ENCODE measurements at regions not wholly inside any gene's neighbourhood (a gene's known extent, or its start where the extent isn't known, plus 50 kb on each side); places are given as distances from the start of the nearest gene placed in this dataset.

DNA sequence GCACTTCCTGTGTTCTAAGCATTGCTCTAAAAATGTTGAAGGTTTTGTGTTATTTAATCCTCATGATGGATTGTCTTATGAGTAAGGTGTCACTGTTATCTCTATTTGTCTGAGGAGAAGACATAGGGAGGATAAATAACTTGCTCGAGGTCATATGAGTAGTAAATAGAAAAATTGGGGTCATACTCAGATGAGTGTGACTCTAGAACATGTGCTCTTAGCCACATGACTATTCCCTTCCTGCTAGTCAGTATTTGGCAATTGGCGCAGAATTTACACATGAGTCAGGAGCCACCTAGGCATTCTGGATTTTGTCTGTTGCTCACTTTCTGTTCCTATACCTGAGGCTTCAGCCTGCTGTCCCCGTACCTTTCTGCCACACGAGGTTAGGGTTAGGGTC is 234.6 kb upstream of the CD180 start:
- no peak overlapping the region for H3K4me3 ChIP-seq (ENCODE audit: low read depth, low read length)
- peak; percentile 66 for DNase-seq (ENCODE audit: low read depth)
- TF ChIP-seq, protein P1, sequence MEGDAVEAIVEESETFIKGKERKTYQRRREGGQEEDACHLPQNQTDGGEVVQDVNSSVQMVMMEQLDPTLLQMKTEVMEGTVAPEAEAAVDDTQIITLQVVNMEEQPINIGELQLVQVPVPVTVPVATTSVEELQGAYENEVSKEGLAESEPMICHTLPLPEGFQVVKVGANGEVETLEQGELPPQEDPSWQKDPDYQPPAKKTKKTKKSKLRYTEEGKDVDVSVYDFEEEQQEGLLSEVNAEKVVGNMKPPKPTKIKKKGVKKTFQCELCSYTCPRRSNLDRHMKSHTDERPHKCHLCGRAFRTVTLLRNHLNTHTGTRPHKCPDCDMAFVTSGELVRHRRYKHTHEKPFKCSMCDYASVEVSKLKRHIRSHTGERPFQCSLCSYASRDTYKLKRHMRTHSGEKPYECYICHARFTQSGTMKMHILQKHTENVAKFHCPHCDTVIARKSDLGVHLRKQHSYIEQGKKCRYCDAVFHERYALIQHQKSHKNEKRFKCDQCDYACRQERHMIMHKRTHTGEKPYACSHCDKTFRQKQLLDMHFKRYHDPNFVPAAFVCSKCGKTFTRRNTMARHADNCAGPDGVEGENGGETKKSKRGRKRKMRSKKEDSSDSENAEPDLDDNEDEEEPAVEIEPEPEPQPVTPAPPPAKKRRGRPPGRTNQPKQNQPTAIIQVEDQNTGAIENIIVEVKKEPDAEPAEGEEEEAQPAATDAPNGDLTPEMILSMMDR (IDR thresholded peaks at IDR 0.05; ENCODE audit: insufficient read depth, low read depth, low read length) = no peak

DNA sequence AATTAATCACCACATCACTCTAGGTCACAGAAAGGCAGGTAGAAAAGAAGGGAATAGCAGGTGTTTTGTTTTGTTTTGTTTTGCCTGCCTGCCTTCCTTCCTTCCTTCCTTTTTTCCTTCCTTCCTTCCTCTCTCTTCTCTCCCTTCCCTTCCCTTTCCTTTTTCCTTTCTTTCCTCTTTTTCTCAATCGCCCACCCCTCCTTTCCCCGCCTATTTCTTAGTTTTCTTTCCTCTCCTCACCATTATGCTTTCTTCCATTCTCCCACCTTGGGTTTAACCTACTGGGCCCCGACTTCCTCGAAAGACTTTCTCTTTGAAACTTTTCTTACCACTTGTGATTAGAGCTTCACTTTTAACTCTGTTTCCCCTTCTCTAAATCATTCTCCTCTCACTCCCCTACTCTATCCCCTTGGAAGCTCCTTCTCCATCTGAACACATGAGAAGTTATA is 231.3 kb upstream of the CD180 start:
- no peak overlapping the region for H3K4me3 ChIP-seq (ENCODE audit: low read depth, low read length)
- DNase-seq (ENCODE audit: low read depth) = no peak
- TF ChIP-seq, protein P1 (IDR thresholded peaks at IDR 0.05; ENCODE audit: insufficient read depth, low read depth, low read length) = no peak

DNA sequence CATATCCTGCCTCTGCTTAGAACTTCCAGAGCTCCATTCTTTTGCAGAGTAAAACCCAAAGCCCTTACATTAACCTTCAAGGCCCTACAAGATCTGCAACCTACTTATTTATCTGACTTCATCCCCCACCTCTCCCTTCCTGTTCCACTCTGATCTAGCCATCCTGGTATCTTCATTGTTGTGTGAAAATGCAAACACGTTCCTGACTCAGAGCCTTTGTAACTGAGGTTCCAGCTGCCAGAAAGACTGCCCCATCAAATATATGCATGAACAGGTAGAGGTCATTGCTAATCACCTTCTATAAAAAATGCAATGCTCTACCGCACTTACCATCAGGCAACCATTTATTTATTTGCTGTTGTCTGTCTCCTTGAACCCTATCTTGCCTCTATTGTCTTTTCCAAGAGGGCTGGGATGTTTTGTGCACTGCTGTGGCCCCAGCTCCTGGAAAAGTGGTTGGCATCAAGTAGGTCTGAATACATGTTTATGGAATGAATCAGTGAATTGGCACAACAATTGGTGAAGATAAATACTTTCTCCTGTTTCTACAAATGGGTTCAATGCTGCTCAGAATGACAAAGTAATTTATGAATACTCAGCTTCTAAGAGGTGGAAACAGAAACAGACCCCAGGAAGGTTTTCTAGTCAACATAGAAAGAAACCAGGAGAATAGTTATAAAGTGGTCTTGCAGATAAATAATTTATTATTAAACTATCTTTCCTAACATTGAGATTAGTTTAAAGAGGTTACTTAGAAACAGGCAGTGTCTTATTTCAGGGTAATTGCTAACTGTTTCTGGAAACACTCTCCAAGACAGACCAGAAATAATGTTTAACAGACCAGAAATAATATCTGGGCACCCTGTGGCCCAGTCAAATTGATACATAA is 230.6 kb upstream of the CD180 start:
- TF ChIP-seq, protein P1 (IDR thresholded peaks at IDR 0.05; ENCODE audit: insufficient read depth, low read depth, low read length) = no peak
- H3K4me3 ChIP-seq (ENCODE audit: low read depth, low read length) = no peak overlapping the region
- DNase-seq (ENCODE audit: low read depth) = no peak

DNA sequence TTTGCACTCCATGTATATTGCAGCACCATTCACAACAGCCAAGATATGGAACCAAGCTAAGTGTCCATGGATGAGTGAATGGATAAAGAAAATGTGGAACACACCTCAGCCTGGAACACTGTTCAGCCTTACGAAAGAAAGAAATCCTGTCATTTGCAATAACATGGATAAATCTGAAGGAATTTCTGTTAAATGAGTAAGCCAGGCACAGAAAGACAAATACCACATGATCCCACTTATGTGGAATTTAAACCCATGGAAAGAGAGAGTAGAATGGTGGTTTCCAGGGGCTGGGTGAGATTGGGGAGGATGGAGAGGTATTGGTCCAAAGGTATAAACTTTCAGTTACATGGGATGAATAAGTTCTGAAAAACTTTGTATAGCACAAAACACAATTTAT is 228.9 kb upstream of the CD180 start:
- TF ChIP-seq, protein P1 (IDR thresholded peaks at IDR 0.05; ENCODE audit: insufficient read depth, low read depth, low read length) = no peak
- DNase-seq (ENCODE audit: low read depth) = no peak
- no peak overlapping the region for H3K4me3 ChIP-seq (ENCODE audit: low read depth, low read length)

DNA sequence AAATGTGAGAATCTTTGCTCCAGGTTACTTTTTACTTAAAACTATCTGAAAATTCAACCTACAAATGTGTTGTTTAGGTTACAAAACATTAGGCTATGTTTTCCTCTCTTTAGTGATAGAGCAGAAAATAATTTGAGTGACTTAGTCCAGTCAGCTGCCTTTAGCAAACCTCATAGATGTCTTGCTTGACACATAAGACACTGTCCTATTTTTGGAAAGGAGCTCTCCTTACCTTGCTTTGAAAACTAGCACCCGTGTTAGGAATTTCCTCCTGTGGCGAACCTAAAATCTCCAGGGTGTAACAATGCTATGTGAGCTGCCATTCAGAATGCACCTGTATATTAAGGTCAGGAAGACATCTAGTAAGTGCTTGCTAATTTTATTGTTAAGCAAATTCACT is 221.2 kb upstream of the CD180 start:
- TF ChIP-seq, protein P1 (IDR thresholded peaks at IDR 0.05; ENCODE audit: insufficient read depth, low read depth, low read length) = no peak
- no peak overlapping the region for H3K4me3 ChIP-seq (ENCODE audit: low read depth, low read length)
- DNase-seq (ENCODE audit: low read depth) = no peak

DNA sequence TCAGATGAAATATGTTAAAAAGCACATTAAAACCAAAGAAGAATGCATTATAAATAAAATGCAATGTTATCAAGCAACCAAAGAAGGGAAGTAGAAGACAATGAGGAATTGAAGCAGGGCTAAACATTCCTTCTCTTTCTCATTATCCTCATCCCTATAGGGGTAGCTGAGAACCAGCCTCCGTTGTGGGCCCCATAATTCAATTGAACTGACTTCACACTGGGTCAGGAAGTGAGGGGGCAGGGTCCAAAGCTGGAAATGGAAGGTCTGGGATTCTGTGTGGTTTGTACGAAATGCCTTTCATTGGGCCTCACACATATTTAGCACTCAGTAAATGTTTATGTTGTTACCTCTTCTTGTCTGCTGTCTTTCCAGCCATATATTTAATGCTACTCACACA is 220.4 kb upstream of the CD180 start:
- no peak for DNase-seq (ENCODE audit: low read depth)
- TF ChIP-seq, protein P1 (IDR thresholded peaks at IDR 0.05; ENCODE audit: insufficient read depth, low read depth, low read length) = no peak

More for the DNA sequence above, 220.4 kb upstream of the CD180 start:
- no peak overlapping the region for H3K4me3 ChIP-seq (ENCODE audit: low read depth, low read length)
